ENCODE measurements at regions not wholly inside any gene's neighbourhood (a gene's known extent, or its start where the extent isn't known, plus 50 kb on each side); places are given as distances from the start of the nearest gene placed in this dataset.
"Not testable (repeated sequence)": the region's sequence is repeated elsewhere in the genome, so short reads cannot be mapped to it uniquely, and the experiment has no call there.

DNA sequence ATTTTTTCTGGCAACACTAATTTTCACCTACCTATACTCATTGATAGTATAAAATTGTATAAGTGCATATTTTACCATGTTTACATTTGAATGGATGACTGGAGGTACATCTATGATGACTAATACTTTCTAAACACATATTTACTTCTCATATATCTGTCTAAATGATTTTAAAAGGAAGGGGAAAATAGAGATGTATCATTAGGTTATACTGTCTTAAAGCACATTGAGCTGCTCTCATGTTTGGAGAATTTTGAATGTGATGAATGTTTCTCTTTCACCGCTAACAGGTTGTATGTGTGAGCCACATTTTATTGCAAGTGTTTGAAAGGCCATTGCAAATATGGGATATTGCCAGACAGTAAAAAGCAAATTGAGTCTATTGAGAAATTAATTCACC, 61.5 kb upstream of the GOLGA8Q start:
- TF ChIP-seq, protein P1, sequence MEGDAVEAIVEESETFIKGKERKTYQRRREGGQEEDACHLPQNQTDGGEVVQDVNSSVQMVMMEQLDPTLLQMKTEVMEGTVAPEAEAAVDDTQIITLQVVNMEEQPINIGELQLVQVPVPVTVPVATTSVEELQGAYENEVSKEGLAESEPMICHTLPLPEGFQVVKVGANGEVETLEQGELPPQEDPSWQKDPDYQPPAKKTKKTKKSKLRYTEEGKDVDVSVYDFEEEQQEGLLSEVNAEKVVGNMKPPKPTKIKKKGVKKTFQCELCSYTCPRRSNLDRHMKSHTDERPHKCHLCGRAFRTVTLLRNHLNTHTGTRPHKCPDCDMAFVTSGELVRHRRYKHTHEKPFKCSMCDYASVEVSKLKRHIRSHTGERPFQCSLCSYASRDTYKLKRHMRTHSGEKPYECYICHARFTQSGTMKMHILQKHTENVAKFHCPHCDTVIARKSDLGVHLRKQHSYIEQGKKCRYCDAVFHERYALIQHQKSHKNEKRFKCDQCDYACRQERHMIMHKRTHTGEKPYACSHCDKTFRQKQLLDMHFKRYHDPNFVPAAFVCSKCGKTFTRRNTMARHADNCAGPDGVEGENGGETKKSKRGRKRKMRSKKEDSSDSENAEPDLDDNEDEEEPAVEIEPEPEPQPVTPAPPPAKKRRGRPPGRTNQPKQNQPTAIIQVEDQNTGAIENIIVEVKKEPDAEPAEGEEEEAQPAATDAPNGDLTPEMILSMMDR (conservative IDR thresholded peaks at IDR 0.05; ENCODE audit: low read depth in 2 of 2): not testable (repeated sequence)
- TF ChIP-seq, protein P2, sequence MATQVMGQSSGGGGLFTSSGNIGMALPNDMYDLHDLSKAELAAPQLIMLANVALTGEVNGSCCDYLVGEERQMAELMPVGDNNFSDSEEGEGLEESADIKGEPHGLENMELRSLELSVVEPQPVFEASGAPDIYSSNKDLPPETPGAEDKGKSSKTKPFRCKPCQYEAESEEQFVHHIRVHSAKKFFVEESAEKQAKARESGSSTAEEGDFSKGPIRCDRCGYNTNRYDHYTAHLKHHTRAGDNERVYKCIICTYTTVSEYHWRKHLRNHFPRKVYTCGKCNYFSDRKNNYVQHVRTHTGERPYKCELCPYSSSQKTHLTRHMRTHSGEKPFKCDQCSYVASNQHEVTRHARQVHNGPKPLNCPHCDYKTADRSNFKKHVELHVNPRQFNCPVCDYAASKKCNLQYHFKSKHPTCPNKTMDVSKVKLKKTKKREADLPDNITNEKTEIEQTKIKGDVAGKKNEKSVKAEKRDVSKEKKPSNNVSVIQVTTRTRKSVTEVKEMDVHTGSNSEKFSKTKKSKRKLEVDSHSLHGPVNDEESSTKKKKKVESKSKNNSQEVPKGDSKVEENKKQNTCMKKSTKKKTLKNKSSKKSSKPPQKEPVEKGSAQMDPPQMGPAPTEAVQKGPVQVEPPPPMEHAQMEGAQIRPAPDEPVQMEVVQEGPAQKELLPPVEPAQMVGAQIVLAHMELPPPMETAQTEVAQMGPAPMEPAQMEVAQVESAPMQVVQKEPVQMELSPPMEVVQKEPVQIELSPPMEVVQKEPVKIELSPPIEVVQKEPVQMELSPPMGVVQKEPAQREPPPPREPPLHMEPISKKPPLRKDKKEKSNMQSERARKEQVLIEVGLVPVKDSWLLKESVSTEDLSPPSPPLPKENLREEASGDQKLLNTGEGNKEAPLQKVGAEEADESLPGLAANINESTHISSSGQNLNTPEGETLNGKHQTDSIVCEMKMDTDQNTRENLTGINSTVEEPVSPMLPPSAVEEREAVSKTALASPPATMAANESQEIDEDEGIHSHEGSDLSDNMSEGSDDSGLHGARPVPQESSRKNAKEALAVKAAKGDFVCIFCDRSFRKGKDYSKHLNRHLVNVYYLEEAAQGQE (IDR thresholded peaks at IDR 0.05; ENCODE audit: unreplicated experiment): not testable (repeated sequence)
- TF ChIP-seq CREB1 (CRISPR knock-in tag; IDR thresholded peaks at IDR 0.05; ENCODE audit: low read depth); EZH2 (IDR thresholded peaks at IDR 0.05; ENCODE audit: low read depth, unreplicated experiment); EZH2phosphoT487 (IDR thresholded peaks at IDR 0.05; ENCODE audit: unreplicated experiment); JUNB (IDR thresholded peaks at IDR 0.05; ENCODE audit: unreplicated experiment): not testable (repeated sequence)

All from GM23338 (cell line).